Kidney (tissue), 13 donors: ENCODE measurements at regions not wholly inside any gene's neighbourhood (a gene's known extent, or its start where the extent isn't known, plus 50 kb on each side); places are given as distances from the start of the nearest gene placed in this dataset.

ENCODE experiments used
- DNase-seq, 5 donors: peaks; one replicate each; pipeline ENCODE4 v3.0.0-alpha.2; 2013 to 2020
- FAIRE-seq: peaks from 2 replicates; lab custom pipeline; 2012; peaks lifted over from hg19 to GRCh38; lab: Jason Lieb, UNC
- H3K27ac ChIP-seq, 2 donors: one replicate each; pipeline ENCODE4 v1.7.0; 2013; ENCODE audit warnings: low read depth in 2 of 2, low read length in 2 of 2, inconsistent platforms in 1 of 2
- H3K27me3 ChIP-seq: one replicate; pipeline ENCODE4 v1.7.1; 2013; ENCODE audit warnings: low read length, inconsistent platforms; ENCODE audit not compliant: control insufficient read depth, insufficient read depth
- H3K36me3 ChIP-seq, 3 donors: one replicate each; pipeline versions ENCODE4 v1.7.0 to v1.7.1; 2013; ENCODE audit warnings: low read length in 3 of 3, control low read depth in 1 of 3, inconsistent platforms in 1 of 3; ENCODE audit not compliant: insufficient read depth in 3 of 3, control insufficient read depth in 2 of 3
- H3K4me1 ChIP-seq, 3 donors: one replicate each; pipeline versions ENCODE4 v1.7.0 to v1.7.1; 2013; ENCODE audit warnings: low read length in 3 of 3, inconsistent platforms in 1 of 3, low read depth in 1 of 3; ENCODE audit not compliant: control insufficient read depth in 2 of 3, insufficient read depth in 2 of 3
- H3K4me3 ChIP-seq, 3 donors: one replicate each; pipeline versions ENCODE4 v1.7.0 to v1.8.1; 2013; ENCODE audit warnings: low read length in 3 of 3, control low read depth in 1 of 3, inconsistent platforms in 1 of 3
- H3K9ac ChIP-seq, 3 donors: one replicate each; pipeline versions ENCODE4 v1.7.0 to v1.7.1; 2013; ENCODE audit warnings: low read length in 3 of 3, control low read depth in 1 of 3, inconsistent platforms in 1 of 3
- H3K9me3 ChIP-seq, 3 donors: one replicate each; pipeline versions ENCODE4 v1.7.0 to v1.7.1; 2013; ENCODE audit warnings: low read length in 3 of 3, control low read depth in 1 of 3, inconsistent platforms in 1 of 3; ENCODE audit not compliant: control insufficient read depth in 2 of 3, insufficient read depth in 1 of 3
- intact Hi-C: fragments of 100-400 bp; cut with DNase I; formaldehyde crosslinking; loops from one replicate; pipeline ENCODE4 v1.11.1; 2022
- TF ChIP-seq, protein P1 (sequence below): IDR thresholded peaks from 3 replicates; pipeline ENCODE4 v1.5.1; 2012; ENCODE audit warnings: mild to moderate bottlenecking, moderate library complexity, borderline replicate concordance; ENCODE audit not compliant: insufficient read depth; ENCODE audit errors: extremely low read depth
- donor health status: control.
- donor health status: control.
- donor health status: control.
- donor health status: control.
- donor health status: control.
- donor health status: DM: yes; HTN: yes; CAD: no.
- donor health status: Normal renal cell carcinoma (clear cell type).

DNA sequence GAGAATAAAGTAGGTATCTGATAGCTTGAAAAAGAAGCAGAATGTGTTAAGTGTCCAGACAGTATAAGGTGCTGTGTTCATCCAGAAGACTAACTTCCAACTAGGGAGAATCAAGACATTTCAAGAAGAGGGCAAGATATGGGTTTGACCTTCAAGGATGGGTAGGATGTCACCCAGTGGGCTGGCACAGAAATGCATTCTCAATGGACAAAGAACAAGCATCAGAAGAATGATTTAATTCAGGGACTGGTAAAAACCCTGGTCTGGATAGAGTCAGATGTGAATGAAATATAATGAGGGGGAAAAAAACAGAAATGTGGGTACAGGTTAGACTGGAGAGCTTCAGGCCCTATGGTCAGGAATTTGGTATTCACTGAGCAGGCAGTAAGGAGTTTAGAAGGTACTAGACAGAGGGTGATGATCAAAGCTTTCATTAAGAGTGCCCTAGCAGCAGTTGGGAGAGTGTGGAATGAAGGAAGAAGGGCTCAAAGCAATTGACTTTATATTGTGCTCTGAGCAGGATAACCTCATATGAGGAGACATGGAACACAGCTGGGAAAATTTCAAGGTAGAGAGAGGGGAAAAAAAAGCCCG lies 180.7 kb upstream of the ANK3 start:
- DNase-seq (no peak), FAIRE-seq (no peak)
- TF ChIP-seq, protein P1, sequence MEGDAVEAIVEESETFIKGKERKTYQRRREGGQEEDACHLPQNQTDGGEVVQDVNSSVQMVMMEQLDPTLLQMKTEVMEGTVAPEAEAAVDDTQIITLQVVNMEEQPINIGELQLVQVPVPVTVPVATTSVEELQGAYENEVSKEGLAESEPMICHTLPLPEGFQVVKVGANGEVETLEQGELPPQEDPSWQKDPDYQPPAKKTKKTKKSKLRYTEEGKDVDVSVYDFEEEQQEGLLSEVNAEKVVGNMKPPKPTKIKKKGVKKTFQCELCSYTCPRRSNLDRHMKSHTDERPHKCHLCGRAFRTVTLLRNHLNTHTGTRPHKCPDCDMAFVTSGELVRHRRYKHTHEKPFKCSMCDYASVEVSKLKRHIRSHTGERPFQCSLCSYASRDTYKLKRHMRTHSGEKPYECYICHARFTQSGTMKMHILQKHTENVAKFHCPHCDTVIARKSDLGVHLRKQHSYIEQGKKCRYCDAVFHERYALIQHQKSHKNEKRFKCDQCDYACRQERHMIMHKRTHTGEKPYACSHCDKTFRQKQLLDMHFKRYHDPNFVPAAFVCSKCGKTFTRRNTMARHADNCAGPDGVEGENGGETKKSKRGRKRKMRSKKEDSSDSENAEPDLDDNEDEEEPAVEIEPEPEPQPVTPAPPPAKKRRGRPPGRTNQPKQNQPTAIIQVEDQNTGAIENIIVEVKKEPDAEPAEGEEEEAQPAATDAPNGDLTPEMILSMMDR = no peak
- H3K9me3 ChIP-seq = peaks cover 0 to 7% (median 4%) of the 10 kb centered on the region in 3 donors
- no peaks in the 10 kb centered on the region for H3K27me3 ChIP-seq
- peaks cover 0 to 4% (median 4%) of the 10 kb centered on the region in 3 donors for H3K4me1 ChIP-seq
- intact Hi-C loops = no loop called here
- no peaks in the 10 kb centered on the region for H3K36me3 ChIP-seq
- no peak overlapping the region for H3K9ac ChIP-seq
- H3K4me3 ChIP-seq = peak overlapping the region in 1 of 3 donors; percentile 37
- no peak overlapping the region for H3K27ac ChIP-seq

DNA sequence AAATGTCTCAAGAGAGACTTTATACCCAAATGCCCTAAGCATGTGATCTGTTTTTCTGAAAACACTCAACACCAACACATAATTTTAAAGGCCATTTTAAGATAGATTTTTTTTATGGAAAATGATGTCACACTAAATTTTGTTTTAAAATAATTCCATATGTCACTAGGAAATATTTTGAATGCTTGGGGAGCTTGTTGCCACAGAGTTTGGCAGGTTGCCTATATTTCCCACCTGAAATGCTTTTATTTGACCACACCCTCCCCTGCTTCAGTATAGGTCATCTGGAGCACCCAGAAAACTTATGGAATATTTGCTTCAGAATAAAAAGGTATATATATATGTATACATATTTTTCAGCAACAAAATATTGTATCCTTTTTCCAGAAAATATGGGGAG lies 180.0 kb upstream of the ANK3 start:
- intact Hi-C loops = no loop called here
- Histone ChIP-seq H3K9ac (no peak overlapping the region), H3K4me1 (peaks cover 0 to 4% (median 4%) of the 10 kb centered on the region in 3 donors), H3K27ac (no peak overlapping the region), H3K4me3 (no peak overlapping the region), H3K9me3 (peaks cover 0 to 11% (median 4%) of the 10 kb centered on the region in 3 donors), H3K36me3 (no peaks in the 10 kb centered on the region), H3K27me3 (no peaks in the 10 kb centered on the region)
- FAIRE-seq (no peak), DNase-seq (no peak)
- TF ChIP-seq, protein P1 = no peak

DNA sequence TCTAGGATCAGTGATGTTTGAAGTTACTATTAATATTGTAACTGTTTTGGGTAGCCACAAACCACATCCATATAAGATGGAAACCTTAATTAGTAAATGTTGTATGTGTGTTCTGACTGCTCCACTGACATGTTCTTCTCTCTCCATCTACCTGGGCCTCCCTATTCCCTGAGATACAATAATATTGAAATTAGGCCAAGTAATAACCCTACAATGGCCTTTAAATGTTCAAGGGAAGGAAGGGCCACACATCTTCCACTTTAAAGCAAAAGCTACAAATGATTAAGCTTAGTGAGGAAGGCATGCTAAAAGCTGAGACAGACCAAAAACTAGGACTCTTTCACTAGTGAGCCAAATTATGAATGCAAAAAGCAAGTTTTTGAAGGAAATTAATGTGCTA lies 176.4 kb upstream of the ANK3 start:
- intact Hi-C loops = no loop called here
- DNase-seq (no peak), FAIRE-seq (no peak)
- Histone ChIP-seq H3K36me3 (no peaks in the 10 kb centered on the region), H3K9me3 (peaks cover 0 to 11% (median 4%) of the 10 kb centered on the region in 3 donors), H3K27ac (no peak overlapping the region), H3K4me3 (no peak overlapping the region), H3K9ac (no peak overlapping the region), H3K27me3 (no peaks in the 10 kb centered on the region), H3K4me1 (peaks cover 0 to 10% (median 2%) of the 10 kb centered on the region in 3 donors)
- TF ChIP-seq, protein P1 = no peak
